K562 (cell line): ENCODE measurements at regions not wholly inside any gene's neighbourhood (a gene's known extent, or its start where the extent isn't known, plus 50 kb on each side); places are given as distances from the start of the nearest gene placed in this dataset.

Source experiments
- ATAC-seq: fragments of 200-7000 bp; cut with Tn5 transposase; 3 replicates; pipeline ENCODE4 v1.9.1; 2020; ENCODE audit warnings: moderate library complexity
- BruUV-seq: library from RNA; stranded (reverse); fragments of 400-500 nt; replicated peaks from 2 replicates; lab custom pipeline; 2021; lab: Mats Ljungman, UMichigan
- CTCF ChIA-PET: fragments of 300-600 bp; formaldehyde crosslinking; extraction: SDS; loops from one replicate; lab custom pipeline; 2021; ENCODE audit warnings: low intra/inter-chr PET ratio; lab: Yijun Ruan, JAX
- POLR2A ChIA-PET: fragments of 300-600, 350-650 bp; sonication (Branson Sonifier 250); formaldehyde crosslinking; extraction: SDS; loops from one replicate; lab custom pipeline; 2021; ENCODE audit warnings: antibody characterized with exemption, inconsistent platforms; lab: Yijun Ruan, JAX
- DNase-seq, 4 experiments: peaks; one replicate each; pipeline versions ENCODE4 v3.0.0 to v3.0.0-alpha.2; 2011 to 2018; ENCODE audit warnings: low spot score in 3 of 4, mixed read lengths in 3 of 4; ENCODE audit errors: extremely low read depth in 1 of 4
- FAIRE-seq: peaks from 2 replicates; lab custom pipeline; 2011; peaks lifted over from hg19 to GRCh38; lab: Jason Lieb, UNC
- H2AFZ ChIP-seq: 2 replicates; pipeline ENCODE4 v1.6.0; 2011; ENCODE audit warnings: low read depth, low read length, control low read depth, inconsistent platforms
- H3K27ac ChIP-seq: fragments of 200-600 bp; 3 replicates; pipeline ENCODE4 v1.8.0; 2011; ENCODE audit warnings: low read depth, mild to moderate bottlenecking, control low read depth, inconsistent platforms, low read length, moderate library complexity, mixed read lengths; ENCODE audit errors: extremely low read depth
- H3K27me3 ChIP-seq, 2 experiments: fragments of 300-600 bp in 1 of 2; 2 replicates in 1 of 2; 3 replicates in 1 of 2; pipeline versions ENCODE4 v1.6.0 to v1.8.0; 2011; ENCODE audit warnings: inconsistent platforms in 2 of 2, low read length in 2 of 2, mild to moderate bottlenecking in 1 of 2, mixed read lengths in 1 of 2, moderate library complexity in 1 of 2; ENCODE audit not compliant: control insufficient read depth in 2 of 2, insufficient read depth in 2 of 2
- H3K36me3 ChIP-seq: fragments of 300-600 bp; 3 replicates; pipeline ENCODE4 v1.8.0; 2011; ENCODE audit warnings: mild to moderate bottlenecking, low read length, inconsistent platforms; ENCODE audit not compliant: control insufficient read depth, insufficient read depth
- H3K4me1 ChIP-seq, 2 experiments: fragments of 200-600 bp in 1 of 2; replicated peaks in 1 of 2; 2 replicates in 1 of 2; 3 replicates in 1 of 2; pipeline versions ENCODE4 v1.5.1 to v1.8.0; 2011; ENCODE audit warnings: inconsistent platforms in 2 of 2, low read length in 2 of 2, mild to moderate bottlenecking in 1 of 2, mixed read lengths in 1 of 2, moderate library complexity in 1 of 2; ENCODE audit not compliant: control insufficient read depth in 2 of 2, insufficient read depth in 2 of 2
- H3K4me2 ChIP-seq: 2 replicates; pipeline ENCODE4 v1.6.1; 2011; ENCODE audit warnings: low read length, control low read depth, inconsistent platforms, mixed read lengths; ENCODE audit not compliant: insufficient read depth
- H3K4me3 ChIP-seq: fragments of 200-600 bp; sonication (generic), shearing (Covaris generic); 2 replicates; pipeline ENCODE4 v1.5.1; 2016; ENCODE audit warnings: control low read depth, inconsistent platforms
- H3K79me2 ChIP-seq: fragments of 200-600 bp; 3 replicates; pipeline ENCODE4 v1.8.0; 2011; ENCODE audit warnings: low read length, inconsistent platforms; ENCODE audit not compliant: control insufficient read depth, insufficient read depth
- H3K9ac ChIP-seq, 2 experiments: 2 replicates each; pipeline versions ENCODE4 v1.6.0 to v1.6.1; 2011; ENCODE audit warnings: low read depth in 2 of 2, low read length in 2 of 2, control low read depth in 1 of 2, inconsistent platforms in 1 of 2, mild to moderate bottlenecking in 1 of 2, mixed read lengths in 1 of 2; ENCODE audit not compliant: insufficient read depth in 1 of 2
- H3K9me1 ChIP-seq: one replicate; pipeline ENCODE4 v1.6.0; 2011; ENCODE audit warnings: inconsistent platforms, mild to moderate bottlenecking, low read length, moderate library complexity; ENCODE audit not compliant: control insufficient read depth, insufficient read depth
- H3K9me3 ChIP-seq: replicated peaks from 2 replicates; pipeline ENCODE4 v1.5.1; 2011; ENCODE audit warnings: low read depth, low read length, inconsistent platforms; ENCODE audit not compliant: control insufficient read depth, insufficient read depth
- H4K20me1 ChIP-seq: replicated peaks from 2 replicates; pipeline ENCODE4 v1.6.1; 2011; ENCODE audit warnings: low read length, inconsistent platforms, mixed read lengths; ENCODE audit not compliant: control insufficient read depth, insufficient read depth
- CBX2 ChIP-seq: fragments of 200-600 bp; sonication (generic); IDR thresholded peaks from one replicate; pipeline ENCODE4 v1.6.1; 2012; ENCODE audit warnings: mild to moderate bottlenecking, low read length, inconsistent platforms; ENCODE audit not compliant: insufficient read depth, poor library complexity, severe bottlenecking
- CBX5 ChIP-seq: IDR thresholded peaks from 2 replicates; pipeline ENCODE4 v1.6.1; 2014; ENCODE audit warnings: low read depth, borderline replicate concordance
- FOSL1 ChIP-seq: fragments of 200-800 bp; sonication (Bioruptor generic); conservative IDR thresholded peaks from 2 replicates; pipeline ENCODE4 v1.6.1; 2016; ENCODE audit warnings: missing genetic modification characterization, missing compliant biosample characterization
- GABPA ChIP-seq: fragments of 200-800 bp; sonication (Bioruptor generic); conservative IDR thresholded peaks from 2 replicates; pipeline ENCODE4 v1.6.1; 2016; ENCODE audit warnings: low read depth, missing genetic modification characterization, missing compliant biosample characterization
- HIVEP1 ChIP-seq: fragments of 250-450 bp; sonication (Bioruptor Pico); IDR thresholded peaks from 2 replicates; pipeline ENCODE4 v1.4.0; 2020; ENCODE audit warnings: mild to moderate bottlenecking
- MTA2 ChIP-seq: fragments of 450-650 bp; IDR thresholded peaks from 2 replicates; pipeline ENCODE4 v1.6.1; 2016; ENCODE audit warnings: low read depth
- TBL1XR1 ChIP-seq, 2 experiments: IDR thresholded peaks; 2 replicates each; pipeline ENCODE4 v1.6.1; 2012; ENCODE audit warnings: improper control_type of control experiment in 2 of 2, low read length in 2 of 2, mild to moderate bottlenecking in 1 of 2
- TEAD4 ChIP-seq, 2 experiments: sonication (generic) in 1 of 2; formaldehyde crosslinking in 1 of 2; IDR thresholded peaks; 2 replicates each; pipeline versions ENCODE4 v1.6.1 to v1.8.0; 2012 to 2022; ENCODE audit warnings: borderline replicate concordance in 1 of 2, inconsistent platforms in 1 of 2, low read length in 1 of 2, mild to moderate bottlenecking in 1 of 2, missing genetic modification reagents in 1 of 2
- ZNF133 ChIP-seq: fragments of 250-450 bp; sonication (Bioruptor Pico); IDR thresholded peaks from 2 replicates; pipeline ENCODE4 v1.4.0; 2020; ENCODE audit warnings: mild to moderate bottlenecking
- WGBS: fragments of 100-300 bp; shearing (Covaris generic); methylation state at CpG from one replicate; pipeline ENCODE4 v1.1.6; 2016; ENCODE audit warnings: low coverage, mixed read lengths; ENCODE audit not compliant: insufficient coverage; ENCODE audit errors: missing lambda C conversion rate; 5-methylcytosine and 5-hydroxymethylcytosine counted together
- in situ Hi-C: fragments of 300-500 bp; cut with MboI; formaldehyde crosslinking; loops from 4 replicates; pipeline ENCODE4 v1.15.0; 2018; ENCODE audit warnings: inconsistent platforms, mixed read lengths
- intact Hi-C: fragments of 100-400 bp; cut with micrococcal nuclease; formaldehyde crosslinking; loops from 2 replicates; pipeline ENCODE4 v1.14.2; 2022
- TF ChIP-seq, protein P1 (sequence below): fragments of 250-450 bp; sonication (Bioruptor Pico); IDR thresholded peaks from 2 replicates; pipeline ENCODE4 v1.5.1; 2021; ENCODE audit warnings: mild to moderate bottlenecking
- TF ChIP-seq, protein P2 (sequence below): fragments of 450-650 bp; IDR thresholded peaks from 2 replicates; pipeline ENCODE4 v1.6.1; 2016; ENCODE audit warnings: low read depth
- TF ChIP-seq, protein P3 (sequence below): fragments of 450-650 bp; formaldehyde crosslinking; IDR thresholded peaks from 2 replicates; pipeline ENCODE4 v1.4.0; 2020; ENCODE audit warnings: mild to moderate bottlenecking, moderate library complexity

DNA sequence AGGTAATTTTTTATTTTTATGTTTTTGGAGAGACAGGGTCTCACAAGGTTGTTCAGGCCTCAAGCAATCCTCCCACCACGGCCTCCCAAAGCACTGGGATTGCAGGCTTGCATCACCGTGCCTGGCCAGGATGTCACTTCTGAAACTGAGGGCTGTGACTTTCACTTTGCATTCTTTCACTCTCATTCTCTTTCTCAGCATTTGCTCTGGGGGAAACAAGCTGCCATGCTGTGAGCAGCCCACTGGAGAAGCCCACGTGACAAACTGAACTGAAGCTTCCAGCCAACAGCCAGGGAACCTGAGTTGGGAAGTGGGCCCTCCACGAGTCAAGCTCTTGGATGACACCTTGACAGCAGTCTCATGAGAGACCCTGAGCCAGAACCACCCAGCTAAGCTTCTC, 109.4 kb downstream of the C5orf15 start:
- 2% methylated on average over 4 of the region's 4 CpGs for WGBS
- Histone ChIP-seq H3K4me2 (no peak overlapping the region), H4K20me1 (0 out of 2 replicates have a peak, but pooled peaks cover 4% of the 10 kb centered on the region), H3K36me3 (no peaks in the 10 kb centered on the region), H3K79me2 (no peaks in the 10 kb centered on the region), H3K9me1 (no peaks in the 10 kb centered on the region), H3K27ac (no peak overlapping the region), H3K4me3 (no peak overlapping the region), H3K9ac (no peak overlapping the region), H3K27me3 (peaks cover 28 to 42% of the 10 kb centered on the region in 2 experiments), H3K4me1 (no peaks in the 10 kb centered on the region), H2AFZ (no peak overlapping the region), H3K9me3 (0 out of 2 replicates have a peak, but pooled peaks cover 2% of the 10 kb centered on the region)
- POLR2A ChIA-PET = interaction anchor here (0.8 kb wide), 1 partner anchor 43 kb away, joined by 3 read pairs; no protein-coding TSS in a partner anchor
- DNase-seq (no peak), ATAC-seq (no peak), FAIRE-seq (no peak)
- CTCF ChIA-PET = no interaction called here
- intact Hi-C loops (no loop called here), in situ Hi-C loops (no loop called here)
- BruUV-seq = no TSS peak
- TF ChIP-seq TEAD4 (IDR thresholded peaks at IDR 0.05; ENCODE audit: low read length) (no peak), TEAD4 (CRISPR knock-in tag; IDR thresholded peaks at IDR 0.05; ENCODE audit: borderline replicate concordance) (no peak), MTA2 (no peak), FOSL1 (no peak), TBL1XR1 (IDR thresholded peaks at IDR 0.05; ENCODE audit: low read length in 2 of 2) (no peak), CBX5 (no peak), GABPA (no peak), ZNF133 (CRISPR knock-in tag) (no peak), CBX2 (no peak), HIVEP1 (CRISPR knock-in tag) (no peak)
- TF ChIP-seq, protein P1, sequence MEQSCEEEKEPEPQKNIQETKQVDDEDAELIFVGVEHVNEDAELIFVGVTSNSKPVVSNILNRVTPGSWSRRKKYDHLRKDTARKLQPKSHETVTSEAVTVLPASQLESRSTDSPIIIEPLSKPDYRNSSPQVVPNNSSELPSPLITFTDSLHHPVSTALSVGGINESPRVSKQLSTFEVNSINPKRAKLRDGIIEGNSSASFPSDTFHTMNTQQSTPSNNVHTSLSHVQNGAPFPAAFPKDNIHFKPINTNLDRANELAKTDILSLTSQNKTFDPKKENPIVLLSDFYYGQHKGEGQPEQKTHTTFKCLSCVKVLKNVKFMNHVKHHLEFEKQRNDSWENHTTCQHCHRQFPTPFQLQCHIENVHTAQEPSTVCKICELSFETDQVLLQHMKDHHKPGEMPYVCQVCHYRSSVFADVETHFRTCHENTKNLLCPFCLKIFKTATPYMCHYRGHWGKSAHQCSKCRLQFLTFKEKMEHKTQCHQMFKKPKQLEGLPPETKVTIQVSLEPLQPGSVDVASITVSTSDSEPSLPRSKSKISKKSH (CRISPR knock-in tag) = no peak
- TF ChIP-seq, protein P2, sequence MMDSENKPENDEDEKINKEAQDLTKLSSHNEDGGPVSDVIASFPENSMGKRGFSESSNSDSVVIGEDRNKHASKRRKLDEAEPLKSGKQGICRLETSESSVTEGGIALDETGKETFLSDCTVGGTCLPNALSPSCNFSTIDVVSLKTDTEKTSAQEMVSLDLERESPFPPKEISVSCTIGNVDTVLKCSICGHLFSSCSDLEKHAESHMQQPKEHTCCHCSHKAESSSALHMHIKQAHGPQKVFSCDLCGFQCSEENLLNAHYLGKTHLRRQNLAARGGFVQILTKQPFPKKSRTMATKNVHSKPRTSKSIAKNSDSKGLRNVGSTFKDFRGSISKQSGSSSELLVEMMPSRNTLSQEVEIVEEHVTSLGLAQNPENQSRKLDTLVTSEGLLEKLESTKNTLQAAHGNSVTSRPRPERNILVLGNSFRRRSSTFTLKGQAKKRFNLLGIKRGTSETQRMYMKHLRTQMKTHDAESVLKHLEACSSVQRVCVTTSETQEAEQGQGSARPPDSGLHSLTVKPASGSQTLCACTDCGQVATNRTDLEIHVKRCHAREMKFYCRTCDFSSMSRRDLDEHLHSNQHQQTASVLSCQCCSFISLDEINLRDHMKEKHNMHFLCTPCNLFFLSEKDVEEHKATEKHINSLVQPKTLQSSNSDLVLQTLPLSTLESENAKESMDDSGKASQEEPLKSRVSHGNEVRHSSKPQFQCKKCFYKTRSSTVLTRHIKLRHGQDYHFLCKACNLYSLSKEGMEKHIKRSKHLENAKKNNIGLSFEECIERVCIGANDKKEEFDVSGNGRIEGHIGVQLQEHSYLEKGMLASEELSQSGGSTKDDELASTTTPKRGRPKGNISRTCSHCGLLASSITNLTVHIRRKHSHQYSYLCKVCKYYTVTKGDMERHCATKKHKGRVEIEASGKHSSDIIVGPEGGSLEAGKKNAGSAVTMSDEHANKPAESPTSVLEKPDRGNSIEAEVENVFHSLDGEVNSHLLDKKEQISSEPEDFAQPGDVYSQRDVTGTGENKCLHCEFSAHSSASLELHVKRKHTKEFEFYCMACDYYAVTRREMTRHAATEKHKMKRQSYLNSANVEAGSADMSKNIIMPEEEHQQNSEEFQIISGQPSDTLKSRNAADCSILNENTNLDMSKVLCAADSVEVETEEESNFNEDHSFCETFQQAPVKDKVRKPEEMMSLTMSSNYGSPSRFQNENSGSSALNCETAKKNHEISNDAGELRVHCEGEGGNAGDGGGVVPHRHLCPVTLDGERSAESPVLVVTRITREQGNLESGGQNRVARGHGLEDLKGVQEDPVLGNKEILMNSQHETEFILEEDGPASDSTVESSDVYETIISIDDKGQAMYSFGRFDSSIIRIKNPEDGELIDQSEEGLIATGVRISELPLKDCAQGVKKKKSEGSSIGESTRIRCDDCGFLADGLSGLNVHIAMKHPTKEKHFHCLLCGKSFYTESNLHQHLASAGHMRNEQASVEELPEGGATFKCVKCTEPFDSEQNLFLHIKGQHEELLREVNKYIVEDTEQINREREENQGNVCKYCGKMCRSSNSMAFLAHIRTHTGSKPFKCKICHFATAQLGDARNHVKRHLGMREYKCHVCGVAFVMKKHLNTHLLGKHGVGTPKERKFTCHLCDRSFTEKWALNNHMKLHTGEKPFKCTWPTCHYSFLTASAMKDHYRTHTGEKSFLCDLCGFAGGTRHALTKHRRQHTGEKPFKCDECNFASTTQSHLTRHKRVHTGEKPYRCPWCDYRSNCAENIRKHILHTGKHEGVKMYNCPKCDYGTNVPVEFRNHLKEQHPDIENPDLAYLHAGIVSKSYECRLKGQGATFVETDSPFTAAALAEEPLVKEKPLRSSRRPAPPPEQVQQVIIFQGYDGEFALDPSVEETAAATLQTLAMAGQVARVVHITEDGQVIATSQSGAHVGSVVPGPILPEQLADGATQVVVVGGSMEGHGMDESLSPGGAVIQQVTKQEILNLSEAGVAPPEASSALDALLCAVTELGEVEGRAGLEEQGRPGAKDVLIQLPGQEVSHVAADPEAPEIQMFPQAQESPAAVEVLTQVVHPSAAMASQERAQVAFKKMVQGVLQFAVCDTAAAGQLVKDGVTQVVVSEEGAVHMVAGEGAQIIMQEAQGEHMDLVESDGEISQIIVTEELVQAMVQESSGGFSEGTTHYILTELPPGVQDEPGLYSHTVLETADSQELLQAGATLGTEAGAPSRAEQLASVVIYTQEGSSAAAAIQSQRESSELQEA = no peak
- TF ChIP-seq, protein P3, sequence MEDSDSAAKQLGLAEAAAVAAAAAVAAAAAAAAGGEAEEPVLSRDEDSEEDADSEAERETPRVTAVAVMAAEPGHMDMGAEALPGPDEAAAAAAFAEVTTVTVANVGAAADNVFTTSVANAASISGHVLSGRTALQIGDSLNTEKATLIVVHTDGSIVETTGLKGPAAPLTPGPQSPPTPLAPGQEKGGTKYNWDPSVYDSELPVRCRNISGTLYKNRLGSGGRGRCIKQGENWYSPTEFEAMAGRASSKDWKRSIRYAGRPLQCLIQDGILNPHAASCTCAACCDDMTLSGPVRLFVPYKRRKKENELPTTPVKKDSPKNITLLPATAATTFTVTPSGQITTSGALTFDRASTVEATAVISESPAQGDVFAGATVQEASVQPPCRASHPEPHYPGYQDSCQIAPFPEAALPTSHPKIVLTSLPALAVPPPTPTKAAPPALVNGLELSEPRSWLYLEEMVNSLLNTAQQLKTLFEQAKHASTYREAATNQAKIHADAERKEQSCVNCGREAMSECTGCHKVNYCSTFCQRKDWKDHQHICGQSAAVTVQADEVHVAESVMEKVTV (CRISPR knock-in tag) = no peak
